Mucosa of descending colon (tissue), 3 donors: ENCODE measurements at regions not wholly inside any gene's neighbourhood (a gene's known extent, or its start where the extent isn't known, plus 50 kb on each side); places are given as distances from the start of the nearest gene placed in this dataset.

Experiments
- ATAC-seq: fragments of 200-7000 bp; cut with Tn5 transposase; one replicate; pipeline ENCODE4 v1.9.1; 2020; ENCODE audit warnings: mild to moderate bottlenecking, moderate library complexity
- DNase-seq, 3 donors: peaks; one replicate each; pipeline ENCODE4 v3.0.0-alpha.2; 2020
- H3K36me3 ChIP-seq: fragments of 200-600 bp; one replicate; pipeline ENCODE4 v1.8.0; 2021; ENCODE audit warnings: low read depth, mild to moderate bottlenecking
- H3K4me1 ChIP-seq: fragments of 200-600 bp; one replicate; pipeline ENCODE4 v1.8.0; 2021; ENCODE audit warnings: low read depth, mild to moderate bottlenecking
- H3K4me3 ChIP-seq: fragments of 200-600 bp; one replicate; pipeline ENCODE4 v1.8.0; 2021; ENCODE audit warnings: mild to moderate bottlenecking
- H3K9me3 ChIP-seq: fragments of 200-600 bp; one replicate; pipeline ENCODE4 v1.8.0; 2021; ENCODE audit warnings: mild to moderate bottlenecking
- intact Hi-C, 2 donors: fragments of 100-400 bp; cut with DNase I in 1 of 2; cut with micrococcal nuclease in 1 of 2; formaldehyde crosslinking; loops; one replicate each; pipeline versions ENCODE4 v1.11.0 to v1.11.1; 2022; cut with DNase I, micrococcal nuclease
- TF ChIP-seq, protein P1 (sequence below): fragments of 200-600 bp; IDR thresholded peaks from one replicate; pipeline ENCODE4 v1.8.0; 2022; ENCODE audit warnings: antibody characterized with exemption, mild to moderate bottlenecking
- donor health status: DM: no; HTN: no; CAD: no; lungs with moderate emphysema.
- donor health status: DM: no; HTN: no; CAD: no.
- donor health status: DM: no; HTN: yes; CAD: no.

DNA sequence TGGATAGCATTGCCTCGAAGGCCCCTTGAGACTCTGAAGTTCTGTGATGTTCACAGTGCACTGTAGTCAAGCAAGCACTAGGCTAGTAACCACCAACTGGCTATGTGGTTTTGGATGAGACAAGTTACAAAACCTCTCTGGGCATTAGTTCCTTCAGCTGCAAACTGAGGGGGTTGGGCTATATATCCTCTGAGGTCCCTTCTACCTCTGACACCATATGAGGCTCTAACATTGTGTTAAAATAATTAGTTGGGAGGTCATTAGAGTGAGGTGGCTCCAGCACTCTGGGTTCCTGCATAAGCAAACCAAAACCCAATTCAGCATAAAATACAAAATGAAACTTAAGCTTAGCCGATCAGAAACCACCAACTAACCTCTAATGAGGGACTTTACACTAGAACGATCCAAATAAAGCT is 209.5 kb upstream of the LRRN1 start:
- intact Hi-C loops: no loop called here
- Histone ChIP-seq H3K4me1 (no peaks in the 10 kb centered on the region), H3K36me3 (no peaks in the 10 kb centered on the region), H3K4me3 (no peak overlapping the region), H3K9me3 (no peaks in the 10 kb centered on the region)
- no peak for DNase-seq
- no peak for ATAC-seq
- TF ChIP-seq, protein P1, sequence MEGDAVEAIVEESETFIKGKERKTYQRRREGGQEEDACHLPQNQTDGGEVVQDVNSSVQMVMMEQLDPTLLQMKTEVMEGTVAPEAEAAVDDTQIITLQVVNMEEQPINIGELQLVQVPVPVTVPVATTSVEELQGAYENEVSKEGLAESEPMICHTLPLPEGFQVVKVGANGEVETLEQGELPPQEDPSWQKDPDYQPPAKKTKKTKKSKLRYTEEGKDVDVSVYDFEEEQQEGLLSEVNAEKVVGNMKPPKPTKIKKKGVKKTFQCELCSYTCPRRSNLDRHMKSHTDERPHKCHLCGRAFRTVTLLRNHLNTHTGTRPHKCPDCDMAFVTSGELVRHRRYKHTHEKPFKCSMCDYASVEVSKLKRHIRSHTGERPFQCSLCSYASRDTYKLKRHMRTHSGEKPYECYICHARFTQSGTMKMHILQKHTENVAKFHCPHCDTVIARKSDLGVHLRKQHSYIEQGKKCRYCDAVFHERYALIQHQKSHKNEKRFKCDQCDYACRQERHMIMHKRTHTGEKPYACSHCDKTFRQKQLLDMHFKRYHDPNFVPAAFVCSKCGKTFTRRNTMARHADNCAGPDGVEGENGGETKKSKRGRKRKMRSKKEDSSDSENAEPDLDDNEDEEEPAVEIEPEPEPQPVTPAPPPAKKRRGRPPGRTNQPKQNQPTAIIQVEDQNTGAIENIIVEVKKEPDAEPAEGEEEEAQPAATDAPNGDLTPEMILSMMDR: no peak

DNA sequence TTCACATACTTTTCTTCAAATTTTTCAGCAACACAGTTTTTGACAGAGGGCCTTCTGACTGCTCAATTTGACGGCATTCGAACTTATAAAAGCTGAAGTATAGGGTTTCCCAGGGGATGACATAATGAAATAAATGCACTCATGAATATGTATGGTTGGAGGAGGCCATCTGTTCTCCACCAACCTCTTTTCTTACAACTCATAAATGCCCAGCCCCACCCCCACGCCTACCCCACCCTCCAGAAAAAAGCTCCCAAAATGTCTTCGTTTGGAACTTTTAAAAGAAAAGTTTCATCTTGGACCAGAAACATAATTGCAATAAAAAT is 211.6 kb upstream of the LRRN1 start:
- H3K36me3 ChIP-seq: no peaks in the 10 kb centered on the region
- no peaks in the 10 kb centered on the region for H3K9me3 ChIP-seq
- no peak for DNase-seq
- H3K4me1 ChIP-seq: no peaks in the 10 kb centered on the region
- intact Hi-C loops: no loop called here
- no peak for ATAC-seq
- TF ChIP-seq, protein P1: no peak
- H3K4me3 ChIP-seq: no peak overlapping the region

DNA sequence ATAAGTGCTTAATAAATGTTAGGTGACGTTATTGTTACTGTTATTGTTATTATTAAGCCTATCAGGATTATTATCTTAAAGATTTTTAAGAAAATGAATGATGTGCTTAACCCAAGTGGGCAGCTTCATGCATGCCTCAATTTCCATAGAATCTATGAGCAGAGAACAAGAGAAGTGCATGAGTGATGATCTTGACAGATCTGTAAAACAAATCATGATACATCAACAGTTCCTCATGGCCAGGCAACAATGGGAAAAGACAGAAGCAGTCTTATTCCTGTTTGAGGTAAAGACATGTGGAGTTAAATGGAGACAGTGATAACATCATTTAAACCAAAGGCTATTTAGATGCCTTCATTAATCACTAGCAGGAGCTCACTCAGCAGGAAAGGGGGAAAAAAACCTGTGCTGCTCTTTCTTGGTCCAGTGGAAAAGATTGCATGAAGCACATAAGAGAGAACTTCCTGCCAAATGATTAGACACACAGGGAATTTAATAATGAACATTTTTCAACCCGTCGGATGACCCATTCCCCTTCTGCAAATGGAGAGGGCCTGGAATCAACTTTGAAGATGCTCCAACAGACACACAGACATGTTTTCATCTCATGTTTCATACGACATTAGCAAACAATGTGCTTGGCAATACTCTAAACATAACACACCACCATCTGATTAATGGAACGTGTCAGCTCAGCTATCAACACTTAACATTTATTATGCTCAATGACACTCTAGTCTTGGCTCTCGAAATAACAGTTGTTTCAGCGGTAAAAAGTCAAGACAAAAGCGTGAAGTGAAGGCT is 212.2 kb upstream of the LRRN1 start:
- H3K9me3 ChIP-seq: no peaks in the 10 kb centered on the region
- no peaks in the 10 kb centered on the region for H3K36me3 ChIP-seq
- H3K4me3 ChIP-seq: no peak overlapping the region
- no peaks in the 10 kb centered on the region for H3K4me1 ChIP-seq
- no peak for ATAC-seq
- TF ChIP-seq, protein P1: no peak
- DNase-seq: no peak
- intact Hi-C loops: no loop called here

DNA sequence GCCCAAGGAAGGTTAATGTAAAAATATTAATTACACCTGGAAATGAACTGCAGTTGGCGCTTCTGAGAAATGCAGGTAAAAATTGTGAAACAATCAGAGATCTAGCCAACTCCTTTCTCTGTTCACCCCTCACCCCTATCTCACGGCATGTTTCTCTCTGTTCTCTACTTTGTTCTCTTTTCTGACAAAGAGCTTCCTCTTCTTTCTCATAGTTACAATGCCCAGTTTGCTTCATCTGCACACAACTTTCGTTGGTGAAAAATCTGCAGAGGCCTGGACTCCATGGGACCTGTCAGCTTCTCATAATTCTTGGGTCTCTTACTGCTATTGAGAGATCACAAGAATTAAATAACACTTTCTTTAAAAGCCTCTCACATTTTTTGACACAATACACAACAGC is 212.9 kb upstream of the LRRN1 start:
- ATAC-seq (no peak), DNase-seq (no peak)
- TF ChIP-seq, protein P1: no peak
- Histone ChIP-seq H3K36me3 (no peaks in the 10 kb centered on the region), H3K4me3 (no peak overlapping the region), H3K4me1 (no peaks in the 10 kb centered on the region), H3K9me3 (no peaks in the 10 kb centered on the region)
- intact Hi-C loops: no loop called here

DNA sequence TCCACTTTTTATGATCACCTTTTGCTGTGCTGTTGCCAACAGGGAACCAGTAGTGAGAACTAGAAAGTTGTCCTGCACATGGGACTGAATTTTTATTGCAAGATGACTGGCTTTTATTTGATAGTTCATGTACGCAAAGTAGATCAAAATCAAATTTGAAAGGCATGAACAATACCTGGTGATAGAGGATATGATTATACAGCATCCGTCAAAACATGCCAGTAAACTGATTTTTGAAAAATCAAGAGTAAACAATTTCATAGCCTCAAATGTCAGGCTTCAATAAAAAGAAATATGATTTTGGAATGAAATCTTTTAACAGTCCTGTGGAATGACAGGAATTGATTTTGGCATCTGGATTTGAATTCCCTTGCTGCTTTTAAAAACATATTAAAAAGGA is 219.6 kb upstream of the LRRN1 start:
- intact Hi-C loops: no loop called here

More for the DNA sequence above, 219.6 kb upstream of the LRRN1 start:
- no peak overlapping the region for H3K4me3 ChIP-seq
- TF ChIP-seq, protein P1: no peak
- DNase-seq (no peak), ATAC-seq (no peak)
- H3K9me3 ChIP-seq: no peaks in the 10 kb centered on the region
- no peaks in the 10 kb centered on the region for H3K36me3 ChIP-seq
- H3K4me1 ChIP-seq: no peaks in the 10 kb centered on the region
